NT2/D1 (cell line): ENCODE measurements at regions not wholly inside any gene's neighbourhood (a gene's known extent, or its start where the extent isn't known, plus 50 kb on each side); places are given as distances from the start of the nearest gene placed in this dataset.

Source experiments
- SUZ12 ChIP-seq: IDR thresholded peaks from 2 replicates; pipeline ENCODE4 v1.6.1; 2011; ENCODE audit not compliant: insufficient read length, insufficient read depth; ENCODE audit errors: extremely low read depth
- YY1 ChIP-seq: IDR thresholded peaks from 2 replicates; pipeline ENCODE4 v1.6.1; 2011; ENCODE audit not compliant: insufficient read length, insufficient read depth
- ZNF274 ChIP-seq: IDR thresholded peaks from 2 replicates; pipeline ENCODE4 v1.6.1; 2011; ENCODE audit warnings: mild to moderate bottlenecking, low read depth, low read length

DNA sequence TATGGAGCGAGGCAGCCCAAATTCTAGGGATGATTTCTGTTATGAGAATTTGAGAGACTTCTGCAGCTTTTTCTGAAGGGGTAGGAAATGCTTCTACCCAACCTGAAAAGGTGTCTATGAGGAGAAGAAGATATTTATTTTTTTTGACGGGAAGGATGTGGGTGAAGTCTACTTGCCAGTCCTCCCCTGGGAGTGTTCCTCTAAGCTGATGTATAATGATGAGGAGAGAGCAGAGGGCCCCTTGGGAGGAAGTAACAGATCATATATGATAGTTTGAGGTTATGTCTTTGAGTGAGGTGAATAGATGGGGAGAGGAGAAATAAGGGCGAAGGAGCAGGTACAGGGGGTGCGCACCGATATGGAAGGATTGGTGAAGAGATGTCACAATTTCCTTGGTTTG is 910.6 kb upstream of the SLITRK5 start:
- TF ChIP-seq YY1 (no peak), ZNF274 (no peak), SUZ12 (no peak)
